ENCODE measurements at regions not wholly inside any gene's neighbourhood (a gene's known extent, or its start where the extent isn't known, plus 50 kb on each side); places are given as distances from the start of the nearest gene placed in this dataset.

GRCh38 chr14:53378142-53378541 is 225.0 kb upstream of the DDHD1 start:
- no peaks in the 10 kb centered on the region for H3K36me3 ChIP-seq (ENCODE audit: low read length)
- no peaks in the 10 kb centered on the region for H3K79me2 ChIP-seq (ENCODE audit: insufficient read depth, low read length)
- H3K4me3 ChIP-seq (ENCODE audit: insufficient read depth, low read length, poor library complexity, severe bottlenecking) = no peak overlapping the region
- H3K27ac ChIP-seq (ENCODE audit: low read depth, low read length) = no peak overlapping the region
- no peaks in the 10 kb centered on the region for H3F3A ChIP-seq (ENCODE audit: insufficient read depth)
- no peaks in the 10 kb centered on the region for H4K20me1 ChIP-seq (ENCODE audit: low read depth, low read length)
- H3K4me2 ChIP-seq (ENCODE audit: low read depth, low read length, poor library complexity, severe bottlenecking) = no peak overlapping the region
- TF ChIP-seq EZH2phosphoT487 (conservative IDR thresholded peaks at IDR 0.05; ENCODE audit: low read length) = no peak
- TF ChIP-seq, protein P1, sequence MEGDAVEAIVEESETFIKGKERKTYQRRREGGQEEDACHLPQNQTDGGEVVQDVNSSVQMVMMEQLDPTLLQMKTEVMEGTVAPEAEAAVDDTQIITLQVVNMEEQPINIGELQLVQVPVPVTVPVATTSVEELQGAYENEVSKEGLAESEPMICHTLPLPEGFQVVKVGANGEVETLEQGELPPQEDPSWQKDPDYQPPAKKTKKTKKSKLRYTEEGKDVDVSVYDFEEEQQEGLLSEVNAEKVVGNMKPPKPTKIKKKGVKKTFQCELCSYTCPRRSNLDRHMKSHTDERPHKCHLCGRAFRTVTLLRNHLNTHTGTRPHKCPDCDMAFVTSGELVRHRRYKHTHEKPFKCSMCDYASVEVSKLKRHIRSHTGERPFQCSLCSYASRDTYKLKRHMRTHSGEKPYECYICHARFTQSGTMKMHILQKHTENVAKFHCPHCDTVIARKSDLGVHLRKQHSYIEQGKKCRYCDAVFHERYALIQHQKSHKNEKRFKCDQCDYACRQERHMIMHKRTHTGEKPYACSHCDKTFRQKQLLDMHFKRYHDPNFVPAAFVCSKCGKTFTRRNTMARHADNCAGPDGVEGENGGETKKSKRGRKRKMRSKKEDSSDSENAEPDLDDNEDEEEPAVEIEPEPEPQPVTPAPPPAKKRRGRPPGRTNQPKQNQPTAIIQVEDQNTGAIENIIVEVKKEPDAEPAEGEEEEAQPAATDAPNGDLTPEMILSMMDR (IDR thresholded peaks at IDR 0.05; ENCODE audit: insufficient read depth, low read length, poor library complexity, severe bottlenecking) = no peak
- no peak overlapping the region for H2AFZ ChIP-seq (ENCODE audit: low read depth, low read length, severe bottlenecking)
- no peak overlapping the region for H3K9ac ChIP-seq (ENCODE audit: low read length)
- H3K9me3 ChIP-seq (ENCODE audit: insufficient read depth, low read length) = no peaks in the 10 kb centered on the region
- H3K9me2 ChIP-seq (replicated peaks; ENCODE audit: insufficient read depth, low read length) = no peaks in the 10 kb centered on the region
- H3K27me3 ChIP-seq (ENCODE audit: low read length) = no peaks in the 10 kb centered on the region

- Histone ChIP-seq H3K4me3 (ENCODE audit: insufficient read depth, low read length, poor library complexity, severe bottlenecking) (no peak overlapping the region), H3K4me2 (ENCODE audit: low read depth, low read length, poor library complexity, severe bottlenecking) (no peak overlapping the region), H3K27ac (ENCODE audit: low read depth, low read length) (no peak overlapping the region), H3K27me3 (ENCODE audit: low read length) (no peaks in the 10 kb centered on the region), H4K20me1 (ENCODE audit: low read depth, low read length) (no peaks in the 10 kb centered on the region), H3K79me2 (ENCODE audit: insufficient read depth, low read length) (no peaks in the 10 kb centered on the region), H2AFZ (ENCODE audit: low read depth, low read length, severe bottlenecking) (no peak overlapping the region), H3K9me3 (ENCODE audit: insufficient read depth, low read length) (no peaks in the 10 kb centered on the region), H3F3A (ENCODE audit: insufficient read depth) (no peaks in the 10 kb centered on the region), H3K9me2 (replicated peaks; ENCODE audit: insufficient read depth, low read length) (no peaks in the 10 kb centered on the region), H3K9ac (ENCODE audit: low read length) (no peak overlapping the region), H3K36me3 (ENCODE audit: low read length) (no peaks in the 10 kb centered on the region)
- TF ChIP-seq, protein P1 (IDR thresholded peaks at IDR 0.05; ENCODE audit: insufficient read depth, low read length, poor library complexity, severe bottlenecking) = no peak
- no peak for TF ChIP-seq EZH2phosphoT487 (conservative IDR thresholded peaks at IDR 0.05; ENCODE audit: low read length)
Observed at GRCh38 chr14:53376064-53376463, 222.9 kb upstream of the DDHD1 start.

DNA sequence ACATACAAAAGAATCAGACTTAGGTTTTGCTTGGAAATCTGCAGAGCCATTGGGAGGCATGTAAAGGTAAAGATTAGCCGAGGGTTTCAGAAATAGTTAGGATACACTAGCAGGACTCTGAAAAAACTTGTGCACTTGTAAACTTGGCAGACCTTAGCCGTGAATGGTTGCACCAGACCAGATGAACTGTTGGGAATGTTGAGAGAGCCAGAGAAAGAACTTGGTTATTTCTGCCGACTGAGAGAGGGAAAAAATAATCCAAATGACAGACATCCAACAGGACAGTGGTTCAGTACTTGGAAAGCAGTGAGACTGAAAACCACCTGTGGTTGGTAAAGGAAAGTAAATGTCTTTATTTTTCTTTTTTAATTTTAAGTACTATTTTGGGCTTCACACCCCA is 222.5 kb upstream of the DDHD1 start:
- Histone ChIP-seq H3K4me2 (ENCODE audit: low read depth, low read length, poor library complexity, severe bottlenecking) (no peak overlapping the region), H3F3A (ENCODE audit: insufficient read depth) (no peaks in the 10 kb centered on the region), H3K9ac (ENCODE audit: low read length) (no peak overlapping the region), H3K4me3 (ENCODE audit: insufficient read depth, low read length, poor library complexity, severe bottlenecking) (no peak overlapping the region), H3K9me2 (replicated peaks; ENCODE audit: insufficient read depth, low read length) (no peaks in the 10 kb centered on the region), H4K20me1 (ENCODE audit: low read depth, low read length) (no peaks in the 10 kb centered on the region), H3K36me3 (ENCODE audit: low read length) (no peaks in the 10 kb centered on the region), H3K27me3 (ENCODE audit: low read length) (no peaks in the 10 kb centered on the region), H3K27ac (ENCODE audit: low read depth, low read length) (no peak overlapping the region), H2AFZ (ENCODE audit: low read depth, low read length, severe bottlenecking) (no peak overlapping the region), H3K79me2 (ENCODE audit: insufficient read depth, low read length) (no peaks in the 10 kb centered on the region), H3K9me3 (ENCODE audit: insufficient read depth, low read length) (no peaks in the 10 kb centered on the region)
- no peak for TF ChIP-seq EZH2phosphoT487 (conservative IDR thresholded peaks at IDR 0.05; ENCODE audit: low read length)
- TF ChIP-seq, protein P1 (IDR thresholded peaks at IDR 0.05; ENCODE audit: insufficient read depth, low read length, poor library complexity, severe bottlenecking) = no peak

Measured in SU-DHL-6 (cell line).